HCEC 1CT (cell line): ENCODE measurements at regions not wholly inside any gene's neighbourhood (a gene's known extent, or its start where the extent isn't known, plus 50 kb on each side); places are given as distances from the start of the nearest gene placed in this dataset.
A peak's percentile ranks its signal among the peaks of the same experiment; 100 is the strongest.

ENCODE experiments used
- DNase-seq: peaks from one replicate; pipeline ENCODE4 v3.0.0-alpha.2; 2017

DNA sequence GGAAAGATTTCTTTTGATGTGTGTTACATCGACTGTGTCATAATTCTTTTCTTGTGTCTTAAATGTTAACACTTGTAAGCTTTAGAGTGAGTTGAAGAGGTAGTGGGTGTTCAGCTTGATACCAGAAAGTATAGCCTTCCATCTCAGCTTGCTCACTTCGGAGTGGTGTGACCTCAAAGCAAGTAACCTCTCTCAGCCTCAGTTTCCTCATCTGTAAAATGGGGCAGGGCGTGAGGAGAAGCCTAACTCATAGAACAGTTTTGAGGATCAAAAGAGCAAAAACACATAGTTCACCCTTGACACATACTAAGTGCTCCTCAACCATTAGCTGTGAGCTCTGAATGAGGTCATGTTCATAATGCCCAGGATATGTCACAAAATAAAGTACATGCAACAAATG, 434.8 kb upstream of the PROK2 start:
- DNase-seq: no peak

DNA sequence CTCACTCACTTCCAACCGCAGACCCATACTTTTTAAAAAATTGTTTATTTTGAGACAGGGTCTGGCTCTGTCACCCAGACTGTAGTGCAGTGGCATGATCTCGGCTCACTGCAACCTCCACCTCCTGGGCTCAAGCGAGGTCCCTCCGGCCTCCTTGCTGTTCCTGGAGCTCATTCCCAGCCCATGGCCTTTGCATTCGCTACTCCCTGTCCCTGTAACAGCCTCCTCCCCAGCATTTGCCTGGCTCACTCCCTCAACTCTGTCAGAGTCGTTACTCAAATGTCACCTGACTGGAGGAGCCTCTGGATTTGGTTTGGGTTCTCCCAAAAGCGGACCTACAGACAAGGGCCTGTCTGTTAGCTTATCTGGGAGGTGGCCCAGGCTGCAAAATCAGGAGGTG, 432.6 kb upstream of the PROK2 start:
- no peak for DNase-seq

DNA sequence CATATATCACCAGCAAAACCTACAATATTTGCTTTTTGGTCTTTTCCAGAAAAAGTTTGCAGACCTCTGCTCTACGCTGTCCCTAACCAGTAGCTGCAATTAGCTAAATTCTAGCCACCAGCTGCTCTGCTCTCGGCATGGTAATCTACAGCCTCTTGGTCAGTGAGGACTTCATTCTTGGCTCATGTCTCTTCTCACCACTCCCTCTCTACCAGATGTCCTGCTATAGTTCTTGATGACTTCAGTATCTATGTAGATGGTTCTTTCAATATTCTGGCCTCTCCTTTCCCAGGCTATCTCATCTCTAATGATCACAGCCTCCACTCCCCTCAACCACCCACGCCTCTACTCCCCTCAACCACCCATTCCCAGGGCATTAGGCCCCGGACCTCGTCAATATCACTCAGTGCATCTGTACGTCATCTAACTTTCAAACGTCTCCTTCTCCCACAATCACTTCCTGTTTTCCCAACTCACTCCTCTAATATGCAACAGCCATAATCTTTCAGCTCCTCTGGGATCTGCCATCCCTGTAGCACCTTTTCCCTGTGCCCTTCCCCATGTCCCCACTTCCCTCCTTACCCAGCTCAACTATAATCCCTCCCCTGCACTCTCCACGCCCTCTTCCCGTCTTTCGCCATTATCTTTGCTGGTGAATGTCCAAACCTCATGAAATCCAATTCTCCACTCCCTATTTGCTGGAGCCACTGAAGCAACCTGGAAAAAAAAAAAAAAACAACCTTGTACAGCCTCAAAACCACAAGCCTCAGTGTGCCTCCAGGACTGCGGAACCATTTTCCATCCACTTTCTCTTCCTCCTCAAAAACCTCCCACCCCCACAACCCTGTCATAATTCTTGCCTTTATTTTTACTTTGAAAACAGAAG, 429.4 kb upstream of the PROK2 start:
- no peak for DNase-seq

DNA sequence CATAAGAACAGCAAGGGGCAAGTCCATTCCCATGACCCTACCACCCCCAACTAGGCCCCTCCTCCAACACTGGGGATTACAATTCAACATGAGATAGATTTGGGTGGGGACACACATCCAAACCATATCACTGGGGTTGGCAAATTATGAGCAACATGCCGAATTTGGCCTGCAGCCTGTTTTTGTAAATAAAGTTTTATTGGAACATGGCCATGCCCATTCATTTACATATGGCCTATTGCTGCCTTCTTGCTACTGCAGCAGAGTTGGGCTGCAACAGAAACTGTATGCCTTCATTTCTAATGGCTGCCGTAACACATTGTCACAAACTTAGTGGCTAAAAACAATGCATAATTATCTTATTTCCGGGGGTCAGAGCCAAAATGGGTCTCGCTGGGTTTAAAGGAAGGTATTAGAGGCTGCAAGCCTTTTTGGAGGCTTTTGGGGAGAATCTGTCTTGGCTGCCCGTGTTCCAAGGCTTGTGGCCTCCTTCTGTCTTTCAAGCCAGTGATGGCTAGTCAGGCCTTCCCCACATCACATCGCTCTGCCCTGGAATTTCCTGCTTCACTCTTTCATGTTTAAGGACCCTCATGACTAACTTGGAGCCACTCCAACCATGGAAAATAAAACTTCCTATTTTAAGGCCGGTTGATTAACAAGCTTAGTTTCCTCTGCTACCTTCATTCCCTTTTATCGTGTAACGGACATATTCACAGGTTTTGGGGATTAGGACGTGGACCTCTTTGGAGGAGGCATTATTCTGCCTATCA, 428.5 kb upstream of the PROK2 start:
- no peak for DNase-seq

DNA sequence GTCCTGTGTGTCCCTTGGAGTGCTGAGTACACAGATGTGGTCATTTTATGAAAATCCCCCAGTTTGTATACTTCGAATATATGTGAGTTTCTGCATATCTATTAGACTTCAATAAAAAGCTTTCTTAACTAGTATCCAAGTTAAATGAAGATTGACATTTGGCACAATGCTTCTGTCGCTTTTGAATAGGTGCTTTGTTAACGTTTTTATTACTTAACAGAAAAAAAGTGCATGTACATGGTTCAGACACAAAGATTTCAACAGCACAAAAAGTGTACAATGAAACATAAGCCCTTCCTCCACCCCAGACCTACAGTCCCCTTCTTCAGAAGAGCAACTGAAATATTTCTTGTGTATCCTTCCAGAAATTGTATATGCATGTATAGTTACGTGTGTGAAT, 427.4 kb upstream of the PROK2 start:
- DNase-seq: no peak

DNA sequence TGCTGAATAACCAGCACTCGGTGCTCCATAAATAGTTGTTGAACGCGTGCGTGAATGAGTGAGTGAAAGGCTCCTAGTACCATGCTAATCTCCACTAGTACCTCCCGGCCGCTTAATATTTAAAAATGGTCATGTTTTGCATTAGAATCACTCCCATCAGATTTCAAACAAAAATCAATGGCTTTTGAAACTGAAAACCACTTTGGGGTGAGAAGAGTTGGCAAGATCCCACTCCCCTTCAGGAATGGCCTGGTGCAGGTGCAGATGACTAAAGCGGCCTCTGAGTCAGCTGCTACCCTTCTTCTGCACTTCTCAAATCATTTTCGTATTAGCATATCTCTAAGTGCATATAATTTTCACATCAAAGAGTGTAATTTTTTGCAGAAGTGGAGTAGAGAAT, 425.3 kb upstream of the PROK2 start:
- DNase-seq: no peak

DNA sequence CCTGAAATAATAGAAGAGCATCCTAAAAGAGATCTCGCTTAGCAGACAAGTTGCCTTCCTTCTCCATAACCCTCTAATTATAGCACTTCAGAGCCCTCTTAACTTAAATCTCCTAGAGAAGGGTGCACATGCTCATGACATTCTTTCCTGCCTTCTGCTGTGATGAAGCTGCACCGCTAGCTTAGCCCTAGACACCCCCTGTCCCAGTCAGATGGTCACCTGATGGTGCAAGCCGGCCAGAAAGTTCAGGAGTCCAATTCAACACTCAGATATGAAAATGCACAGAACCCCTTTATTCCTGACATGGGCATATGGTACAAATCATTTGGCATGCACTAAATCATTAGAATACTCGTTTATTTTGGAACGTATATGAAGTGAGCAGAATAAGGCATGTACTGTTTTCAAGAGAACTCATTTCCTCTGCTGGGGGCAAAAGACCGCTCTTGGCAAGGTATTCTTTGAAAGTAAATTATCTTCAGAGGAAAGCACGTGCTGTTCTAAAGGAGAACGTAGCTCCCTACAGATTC, 420.4 kb upstream of the PROK2 start:
- DNase-seq: no peak

DNA sequence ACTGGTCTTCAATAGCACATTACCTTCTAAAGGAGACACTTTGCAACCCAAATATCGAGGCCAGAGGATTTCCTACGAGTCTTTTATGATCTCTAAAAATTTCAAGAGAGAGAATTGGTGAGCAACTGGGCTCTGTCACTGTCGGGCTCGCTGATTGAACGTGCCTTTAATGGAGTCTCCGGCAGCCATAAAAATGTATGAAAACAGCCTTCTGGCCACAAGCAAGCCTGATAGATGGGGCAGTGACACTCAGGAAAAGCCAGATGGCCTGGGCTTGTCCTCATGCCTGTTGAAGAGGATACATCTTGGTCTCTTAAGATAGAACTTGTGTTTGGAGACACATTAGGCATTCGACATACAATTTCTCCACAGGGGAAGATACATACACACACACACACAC, 419.5 kb upstream of the PROK2 start:
- DNase-seq: no peak

DNA sequence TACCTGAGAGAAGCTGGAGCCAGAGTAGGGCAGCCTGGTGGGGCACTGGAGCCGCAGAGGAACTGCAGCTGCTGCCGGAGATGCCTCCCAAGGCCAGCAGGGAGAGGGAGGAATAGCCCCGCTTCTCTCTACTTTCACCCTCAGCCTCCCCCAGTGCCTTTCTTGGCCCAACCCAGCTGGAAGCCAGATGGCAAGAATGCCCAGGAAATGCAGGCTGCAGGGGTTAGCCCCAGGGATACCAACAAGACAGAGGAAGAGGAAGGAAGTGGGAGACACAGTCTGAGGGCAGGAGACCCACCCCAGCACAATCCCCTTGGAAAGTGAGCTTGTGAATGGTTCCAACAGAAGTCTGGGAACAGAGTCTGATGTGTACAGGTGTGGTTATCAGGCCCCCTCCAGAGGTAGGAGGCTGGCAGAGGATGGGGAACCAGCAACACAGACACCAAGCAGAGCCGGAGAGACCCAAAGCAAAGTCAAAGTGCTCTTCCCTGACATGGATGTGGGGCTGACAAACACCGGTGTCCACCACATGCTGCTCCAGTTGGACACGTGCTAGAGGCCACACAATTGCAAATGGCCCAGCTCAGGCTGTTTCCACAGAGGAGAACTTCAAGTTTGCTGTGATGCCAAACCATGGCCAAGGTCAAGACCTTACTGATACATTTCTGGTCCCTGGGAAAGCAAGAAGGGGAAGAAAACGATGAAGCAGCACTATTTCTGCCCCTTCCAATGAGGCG, 418.8 kb upstream of the PROK2 start:
- DNase-seq: no peak

DNA sequence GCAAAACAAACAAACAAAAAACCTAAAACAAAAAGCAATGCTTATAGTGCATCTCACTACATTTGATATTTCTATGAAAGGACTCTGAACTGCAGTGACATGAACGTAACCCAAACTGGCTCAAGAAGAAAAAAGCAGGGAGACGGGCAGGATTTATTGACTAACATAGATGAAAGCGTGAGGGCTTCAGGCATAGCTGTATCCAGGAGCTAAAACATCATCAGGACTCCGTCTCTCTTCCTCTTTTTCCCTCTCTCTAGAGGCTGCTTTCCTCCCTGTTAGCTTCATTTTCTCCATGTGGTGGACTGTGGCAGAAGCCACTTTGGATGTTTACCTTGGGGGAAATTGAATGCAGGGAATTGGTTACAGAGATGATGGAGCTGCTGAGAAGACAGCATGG, 418.2 kb upstream of the PROK2 start:
- no peak for DNase-seq

DNA sequence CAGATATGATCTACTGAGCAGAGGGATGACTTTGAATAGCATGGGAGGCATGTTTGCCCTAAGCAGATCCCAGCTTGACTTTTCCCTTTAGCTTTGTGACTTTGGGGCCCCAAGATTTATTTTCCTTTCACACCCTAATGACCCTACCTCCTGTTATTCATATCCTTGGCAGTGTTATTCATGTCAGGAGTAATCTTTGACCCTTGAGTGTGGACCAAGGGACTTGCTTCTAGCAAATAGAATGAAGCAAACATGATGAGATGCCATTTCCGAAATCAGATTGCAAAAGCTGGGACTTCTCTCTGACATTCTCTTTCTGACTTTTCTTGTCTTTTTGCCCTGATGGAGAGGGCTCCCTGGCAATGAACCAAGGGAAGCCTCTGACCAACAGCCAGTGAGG, 415.4 kb upstream of the PROK2 start:
- no peak for DNase-seq

DNA sequence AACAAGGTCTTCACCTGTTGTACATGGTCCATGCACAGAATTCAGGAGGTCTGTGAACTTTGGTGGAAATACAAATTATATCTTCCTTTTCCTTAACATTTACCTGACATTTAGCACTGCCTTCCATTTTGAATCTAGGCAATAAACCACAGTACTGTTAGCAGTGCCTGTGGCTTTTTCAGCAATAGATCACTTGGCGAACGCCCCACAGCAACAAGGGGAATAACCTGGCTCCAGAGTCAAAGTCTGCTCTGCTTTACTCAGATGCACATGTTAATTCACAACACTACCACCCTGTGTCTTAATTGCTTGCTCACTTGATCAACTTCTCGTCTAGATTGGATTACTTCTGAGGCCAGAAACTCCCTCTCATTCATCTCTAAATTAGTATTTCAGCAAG, 414.6 kb upstream of the PROK2 start:
- DNase-seq: no peak

DNA sequence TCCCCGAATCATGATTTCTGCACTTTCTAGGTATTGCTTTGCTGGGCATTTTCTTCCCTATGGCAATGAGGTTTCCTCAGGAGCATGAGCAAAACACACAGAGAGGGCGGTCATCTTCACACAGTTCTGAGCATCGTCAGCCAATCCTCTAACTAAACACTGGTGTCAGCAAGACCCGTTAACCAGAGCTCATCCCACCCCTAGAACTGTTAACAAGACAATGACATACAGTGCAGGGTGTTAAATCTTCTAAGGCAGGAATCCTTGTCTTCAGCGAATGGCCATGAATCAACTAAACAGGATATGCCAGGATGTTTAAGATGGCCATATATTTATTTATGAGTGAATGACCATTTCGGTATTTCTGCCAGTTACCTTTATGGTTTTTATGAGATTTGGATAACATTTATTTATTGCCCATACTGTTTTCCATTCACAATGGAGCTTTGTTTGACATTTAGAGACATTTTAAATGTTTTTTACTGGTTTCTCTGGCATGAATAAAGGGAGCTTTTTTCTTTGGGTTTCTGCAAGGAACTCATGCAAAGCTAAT, 411.5 kb upstream of the PROK2 start:
- DNase-seq: no peak

DNA sequence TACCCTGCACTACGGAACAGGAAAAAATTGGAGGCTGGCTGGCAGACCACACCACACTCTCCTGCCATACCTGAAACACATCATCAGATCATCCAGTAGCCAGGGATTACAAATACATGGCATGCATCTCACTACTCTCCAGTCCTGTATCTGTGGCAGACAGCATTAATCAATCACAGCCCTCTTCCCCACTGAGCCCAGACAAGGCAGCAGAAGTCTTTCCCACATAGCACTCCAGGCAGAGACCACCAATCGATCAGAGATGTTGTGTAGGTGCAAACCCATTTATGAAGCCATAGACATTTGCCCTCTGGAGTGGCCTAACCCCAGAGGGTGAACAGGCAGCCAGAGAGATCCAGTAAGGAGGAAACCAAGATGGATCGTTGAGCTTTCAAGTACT, 410.9 kb upstream of the PROK2 start:
- no peak for DNase-seq

DNA sequence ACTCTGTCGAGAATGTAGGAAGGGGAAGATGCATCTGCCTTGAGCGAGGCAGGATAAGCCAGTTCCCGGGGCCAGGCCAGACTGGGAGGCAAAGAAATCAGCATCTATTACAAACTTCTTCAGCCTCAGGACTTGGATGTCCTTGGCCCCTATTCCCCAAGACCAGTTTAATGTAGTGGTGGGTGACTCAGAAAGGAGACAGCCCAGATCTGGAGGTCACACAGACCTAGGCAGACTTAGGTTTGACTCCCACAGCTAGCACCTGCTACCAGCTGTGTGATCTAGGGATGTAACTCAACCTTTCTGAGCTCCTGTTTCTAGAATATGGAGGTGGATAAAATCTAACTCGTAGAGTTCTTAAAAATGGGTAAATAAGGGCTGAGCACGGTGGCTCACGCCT, 409.5 kb upstream of the PROK2 start:
- DNase-seq: no peak

DNA sequence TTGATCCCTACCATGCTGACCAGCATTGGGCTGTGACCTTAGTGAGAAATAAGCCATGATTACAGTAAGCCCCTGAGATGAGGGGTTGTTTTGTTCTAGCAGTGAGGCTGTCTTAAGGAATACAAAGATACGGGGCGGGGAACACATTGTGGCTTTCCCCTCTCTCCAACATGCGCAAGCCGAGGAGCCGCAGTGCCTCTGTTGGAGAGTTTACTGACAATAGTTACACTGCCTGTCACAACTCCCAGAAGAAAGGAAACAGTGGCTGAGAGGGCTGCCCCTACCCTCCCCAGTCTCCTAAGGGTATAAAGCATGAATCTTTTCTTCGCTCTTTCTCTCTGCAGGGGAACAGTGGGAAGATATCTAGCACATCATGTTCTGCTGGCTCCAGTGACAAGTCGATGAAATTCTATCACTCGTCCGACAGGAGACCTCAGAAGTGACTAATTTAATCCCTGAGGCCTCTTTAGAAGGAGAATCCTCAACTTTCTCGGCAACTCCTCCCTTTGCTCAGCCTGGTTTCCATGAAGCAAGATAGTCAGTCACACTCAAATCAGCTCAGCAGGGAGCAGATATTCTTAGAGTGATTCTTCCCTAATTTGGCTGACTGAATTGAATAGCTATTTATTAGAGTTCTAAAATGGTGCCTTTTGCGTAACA, 409.0 kb upstream of the PROK2 start:
- DNase-seq: no peak

DNA sequence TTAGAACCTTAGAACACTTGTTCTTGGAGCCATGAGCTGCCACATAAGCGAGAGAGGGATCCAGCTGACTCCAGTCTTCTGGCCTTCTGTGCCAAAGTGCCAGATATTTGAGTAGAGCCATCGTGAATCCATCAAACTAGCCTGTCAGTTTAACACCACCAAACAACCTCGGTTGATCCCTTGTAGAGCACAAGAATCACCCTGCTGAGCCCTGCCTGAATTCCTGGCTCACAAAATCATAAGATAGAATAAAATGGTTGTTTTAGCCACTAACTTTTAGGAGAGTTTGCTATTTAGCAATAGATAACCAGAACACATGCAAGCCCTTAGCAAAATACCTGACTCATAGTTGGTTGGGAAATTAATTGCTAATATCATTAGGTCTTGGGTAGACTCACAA, 407.6 kb upstream of the PROK2 start:
- no peak for DNase-seq

DNA sequence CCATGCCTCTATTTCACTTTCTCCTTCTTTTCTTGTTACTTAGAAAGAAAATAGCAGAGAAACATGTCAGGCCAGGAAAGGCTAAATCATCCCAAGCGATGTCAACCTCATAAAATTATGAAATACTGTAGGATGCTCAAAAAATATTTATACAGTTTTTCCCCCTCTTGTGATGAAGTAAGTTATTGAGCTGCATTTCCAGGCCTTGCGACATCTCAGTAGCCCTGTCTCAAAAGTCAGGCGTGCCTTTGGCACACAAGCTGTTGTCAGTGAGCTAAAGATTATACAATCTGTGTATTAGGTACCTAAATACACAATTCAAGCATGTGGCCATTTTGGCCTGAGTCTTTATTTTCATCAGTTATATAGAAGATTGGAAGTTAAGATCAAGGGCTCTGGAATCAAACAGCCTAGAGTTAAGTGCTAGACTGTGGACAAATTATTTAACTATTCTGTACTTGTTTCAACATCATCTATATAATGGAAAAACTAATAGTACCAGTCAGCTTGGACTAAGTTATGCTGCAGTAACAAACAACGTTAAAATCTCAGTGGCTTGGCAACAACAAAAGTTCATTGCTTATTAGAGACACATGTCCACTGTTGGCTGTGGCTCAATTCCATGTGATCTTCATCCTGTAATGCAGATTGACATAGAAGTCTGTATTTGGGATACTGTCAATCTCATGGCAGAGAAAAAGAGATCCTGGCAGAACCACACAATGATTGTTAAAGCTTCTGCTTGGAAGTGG, 406.4 kb upstream of the PROK2 start:
- DNase-seq: peak; percentile 13

DNA sequence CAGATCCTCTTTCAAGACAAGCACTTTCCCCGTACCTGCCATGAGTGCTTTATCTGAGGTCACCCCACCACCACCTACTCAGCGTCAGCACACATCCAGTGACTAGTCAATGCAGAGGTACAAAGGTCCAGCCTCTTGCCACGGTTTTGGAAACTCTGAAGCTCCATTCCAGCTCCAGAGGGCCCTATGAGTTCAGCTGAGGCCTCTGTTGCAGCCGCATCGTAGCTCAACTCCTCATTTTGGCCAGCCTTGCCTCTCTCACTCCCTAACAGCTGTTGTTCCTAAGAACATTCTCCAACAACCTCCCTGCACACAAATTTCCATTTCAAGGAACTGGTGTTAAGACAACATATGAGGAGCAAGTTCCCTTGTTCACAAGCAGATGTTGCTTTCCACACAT, 405.1 kb upstream of the PROK2 start:
- no peak for DNase-seq

DNA sequence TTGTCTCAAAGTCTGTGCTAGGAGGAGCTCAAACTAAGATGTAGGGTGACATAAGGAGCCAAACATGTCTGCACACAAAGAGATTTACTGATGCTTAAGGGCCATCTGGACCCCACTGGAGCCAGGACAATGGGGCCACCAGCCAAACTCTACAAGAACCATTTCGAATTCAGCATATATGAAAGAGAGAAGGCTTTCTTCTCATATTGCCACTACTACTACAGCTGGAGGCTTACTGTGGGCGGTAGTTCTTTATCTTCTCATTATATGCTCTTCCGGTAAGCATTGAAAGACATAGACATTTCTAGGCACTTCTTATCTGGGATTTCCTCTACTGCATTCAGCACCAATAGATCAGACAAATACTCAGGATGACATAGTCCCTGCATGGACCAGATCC, 404.4 kb upstream of the PROK2 start:
- DNase-seq: no peak

DNA sequence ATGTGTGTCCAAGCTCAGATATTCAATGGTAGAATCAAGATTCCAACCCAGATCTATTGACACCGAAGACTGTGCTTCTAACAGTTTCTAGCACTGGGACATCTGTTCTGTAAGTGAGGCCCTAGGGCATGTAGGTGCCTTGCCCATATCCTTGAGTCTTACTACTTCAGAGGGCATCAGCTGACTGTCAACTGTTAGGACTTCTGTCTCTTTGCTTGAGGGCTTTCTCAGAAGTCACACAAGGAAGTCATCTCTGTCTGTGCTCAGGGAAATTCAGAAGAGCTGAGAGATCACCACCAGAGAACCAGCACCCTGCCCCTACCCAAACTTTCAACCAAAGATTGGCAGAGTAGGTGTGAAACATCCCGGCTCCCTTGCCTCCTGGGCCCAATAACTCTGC, 403.6 kb upstream of the PROK2 start:
- DNase-seq: no peak

DNA sequence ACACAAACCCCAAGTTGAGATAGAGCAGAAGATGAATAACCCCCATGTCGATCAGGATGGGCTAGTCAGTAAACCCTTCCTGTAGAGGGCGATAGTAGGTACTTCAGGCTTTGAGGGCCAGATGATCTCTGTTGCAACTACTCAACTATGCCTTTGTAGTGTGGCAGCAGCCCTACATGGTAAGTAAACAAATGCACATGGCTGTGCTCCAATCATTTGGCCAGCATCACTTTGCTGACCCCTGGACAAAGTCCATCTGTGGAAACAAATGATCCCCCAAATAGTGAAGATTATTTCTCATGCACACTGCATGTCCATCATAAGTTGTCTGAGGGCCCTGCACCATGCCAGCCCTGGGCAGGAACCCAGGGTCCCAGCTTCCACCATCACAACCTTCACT, 402.2 kb upstream of the PROK2 start:
- no peak for DNase-seq
